Prostate gland (tissue), 2 donors: ENCODE measurements at regions not wholly inside any gene's neighbourhood (a gene's known extent, or its start where the extent isn't known, plus 50 kb on each side); places are given as distances from the start of the nearest gene placed in this dataset.

Experiments
- DNase-seq: peaks from one replicate; pipeline ENCODE4 v3.0.0-alpha.2; 2019; ENCODE audit warnings: low spot score
- H3K27ac ChIP-seq, 2 donors: fragments of 200-600 bp; sonication (generic); 2 replicates each; pipeline ENCODE4 v1.5.1; 2017 to 2019
- H3K27me3 ChIP-seq: fragments of 200-600 bp; sonication (generic); replicated peaks from 2 replicates; pipeline ENCODE4 v1.5.1; 2019; ENCODE audit not compliant: insufficient read depth
- H3K36me3 ChIP-seq, 2 donors: fragments of 200-600 bp; sonication (generic); 1 replicate in 1 of 2; 2 replicates in 1 of 2; pipeline versions ENCODE4 v1.5.1 to v1.8.1; 2017 to 2019
- H3K4me1 ChIP-seq: fragments of 200-600 bp; sonication (generic); replicated peaks from 2 replicates; pipeline ENCODE4 v1.5.1; 2019
- H3K4me3 ChIP-seq, 2 donors: fragments of 200-600 bp; sonication (generic); 2 replicates each; pipeline ENCODE4 v1.5.1; 2017 to 2019
- H3K9me3 ChIP-seq: fragments of 200-600 bp; sonication (generic); 2 replicates; pipeline ENCODE4 v1.5.1; 2017
- CTCF ChIP-seq, 4 experiments: fragments of 200-600 bp in 2 of 4; fragments of 450-650 bp in 2 of 4; sonication (generic) in 2 of 4; IDR thresholded peaks; 1 replicate in 3 of 4; 2 replicates in 1 of 4; pipeline ENCODE4 v1.5.1; 2016 to 2019; ENCODE audit warnings: antibody characterized with exemption in 4 of 4, mild to moderate bottlenecking in 2 of 4, moderate library complexity in 2 of 4
- POLR2A ChIP-seq: fragments of 450-650 bp; IDR thresholded peaks from one replicate; pipeline ENCODE4 v1.6.1; 2016; ENCODE audit warnings: antibody characterized with exemption, mild to moderate bottlenecking
- POLR2AphosphoS5 ChIP-seq: sonication (generic); formaldehyde crosslinking; IDR thresholded peaks from one replicate; pipeline ENCODE4 v1.6.1; 2017; ENCODE audit warnings: antibody characterized with exemption
- WGBS: methylation state at CpG from one replicate; pipeline ENCODE4 v1.1.5; 2018; 5-methylcytosine and 5-hydroxymethylcytosine counted together
- intact Hi-C: fragments of 100-400 bp; cut with DNase I; formaldehyde crosslinking; loops from one replicate; pipeline ENCODE4 v1.14.2; 2022

GRCh38 chr21:21713651-21714180 lies 715.5 kb downstream of the NCAM2 start:
- Histone ChIP-seq H3K27me3 (no peaks in the 10 kb centered on the region), H3K27ac (no peak overlapping the region), H3K4me3 (no peak overlapping the region), H3K36me3 (no peaks in the 10 kb centered on the region), H3K9me3 (no peaks in the 10 kb centered on the region), H3K4me1 (no peaks in the 10 kb centered on the region)
- DNase-seq: no peak
- WGBS: 56% methylated on average over 3 of the region's 3 CpGs
- intact Hi-C loops: no loop called here
- TF ChIP-seq CTCF (IDR thresholded peaks at IDR 0.05) (no peak), POLR2AphosphoS5 (no peak), POLR2A (no peak)

- intact Hi-C loops: no loop called here
- 77% methylated on average over 2 of the region's 2 CpGs for WGBS
- TF ChIP-seq POLR2AphosphoS5 (no peak), POLR2A (no peak), CTCF (IDR thresholded peaks at IDR 0.05) (no peak)
Measured at GRCh38 chr21:21714426-21714825, 716.2 kb downstream of the NCAM2 start.

GRCh38 chr21:21715266-21715969 lies 717.2 kb downstream of the NCAM2 start:
- Histone ChIP-seq H3K4me3 (no peak overlapping the region), H3K36me3 (no peaks in the 10 kb centered on the region), H3K9me3 (no peaks in the 10 kb centered on the region), H3K4me1 (no peaks in the 10 kb centered on the region), H3K27ac (no peak overlapping the region), H3K27me3 (no peaks in the 10 kb centered on the region)
- TF ChIP-seq CTCF (IDR thresholded peaks at IDR 0.05): no peak
- no peak for TF ChIP-seq POLR2AphosphoS5
- TF ChIP-seq POLR2A: no peak
- DNase-seq: no peak
- WGBS: 92% methylated on average over 7 of the region's 7 CpGs
- intact Hi-C loops: no loop called here

More at GRCh38 chr21:21714426-21714825, 716.2 kb downstream of the NCAM2 start:
- H3K4me3 ChIP-seq: no peak overlapping the region
- no peaks in the 10 kb centered on the region for H3K36me3 ChIP-seq
- no peaks in the 10 kb centered on the region for H3K4me1 ChIP-seq
- H3K27me3 ChIP-seq: no peaks in the 10 kb centered on the region
- no peak overlapping the region for H3K27ac ChIP-seq
- no peaks in the 10 kb centered on the region for H3K9me3 ChIP-seq
- no peak for DNase-seq

- Histone ChIP-seq H3K4me1 (no peaks in the 10 kb centered on the region), H3K9me3 (no peaks in the 10 kb centered on the region), H3K4me3 (no peak overlapping the region), H3K36me3 (no peaks in the 10 kb centered on the region), H3K27me3 (no peaks in the 10 kb centered on the region), H3K27ac (no peak overlapping the region)
- TF ChIP-seq POLR2A (no peak), CTCF (IDR thresholded peaks at IDR 0.05) (no peak), POLR2AphosphoS5 (no peak)
- WGBS: 94% methylated on average over 2 of the region's 2 CpGs
- no peak for DNase-seq
- intact Hi-C loops: no loop called here
Measured at GRCh38 chr21:21722731-21723130, 724.5 kb downstream of the NCAM2 start.

- Histone ChIP-seq H3K36me3 (no peaks in the 10 kb centered on the region), H3K4me1 (no peaks in the 10 kb centered on the region), H3K9me3 (no peaks in the 10 kb centered on the region), H3K27me3 (no peaks in the 10 kb centered on the region), H3K27ac (no peak overlapping the region), H3K4me3 (no peak overlapping the region)
- WGBS: 68% methylated on average over 5 of the region's 5 CpGs
- DNase-seq: no peak
- intact Hi-C loops: no loop called here
- TF ChIP-seq POLR2A (no peak), POLR2AphosphoS5 (no peak), CTCF (IDR thresholded peaks at IDR 0.05) (no peak)
Measured at GRCh38 chr21:21730512-21730911, 732.3 kb downstream of the NCAM2 start.
